ENCODE measurements at regions not wholly inside any gene's neighbourhood (a gene's known extent, or its start where the extent isn't known, plus 50 kb on each side); places are given as distances from the start of the nearest gene placed in this dataset.

DNA sequence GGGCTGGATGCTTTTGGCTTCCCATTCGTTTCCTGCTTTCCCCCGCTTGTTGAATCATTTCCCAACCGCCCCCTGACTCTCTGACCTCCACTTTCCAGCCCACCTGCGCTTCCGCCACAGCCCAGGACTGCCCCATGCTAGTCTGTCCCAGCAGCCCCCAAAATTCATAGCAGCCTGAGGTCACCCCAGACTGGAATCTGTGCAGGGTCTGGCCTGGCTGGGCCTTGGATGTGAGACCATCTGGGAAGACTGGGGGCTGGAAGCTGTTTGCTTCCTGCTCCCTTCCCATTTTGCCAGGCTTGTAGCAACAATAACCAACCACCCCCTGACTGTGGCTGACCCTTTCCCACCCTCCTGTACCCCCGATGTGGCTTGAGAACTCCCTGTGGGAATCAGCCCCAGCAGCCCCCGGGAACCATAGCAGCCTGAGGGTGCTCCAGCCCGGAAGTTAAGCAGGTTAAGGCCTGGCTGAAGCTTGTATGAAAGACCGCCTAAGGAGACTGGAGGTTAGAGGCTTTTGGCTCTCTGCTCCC lies 2290.8 kb downstream of the TP53TG3F start:
- POLR2A ChIA-PET = no interaction called here
- no peak for DNase-seq (ENCODE audit: low read depth, low spot score)

GRCh38 chr16:35750701-35751104 lies 2291.3 kb downstream of the TP53TG3F start:
- no peak overlapping the region for H3K4me3 ChIP-seq (ENCODE audit: low read depth, low read length)
- CTCF ChIA-PET = no interaction called here
- no peak for TF ChIP-seq CTCF (IDR thresholded peaks at IDR 0.05; ENCODE audit: insufficient read depth, low read length, missing control alignments)
- no peak for DNase-seq (ENCODE audit: low read depth, low spot score)
- POLR2A ChIA-PET = no interaction called here

More for the DNA sequence above, 2290.8 kb downstream of the TP53TG3F start:
- TF ChIP-seq CTCF (IDR thresholded peaks at IDR 0.05; ENCODE audit: insufficient read depth, low read length, missing control alignments) = no peak
- CTCF ChIA-PET = no interaction called here
- no peak overlapping the region for H3K4me3 ChIP-seq (ENCODE audit: low read depth, low read length)

DNA sequence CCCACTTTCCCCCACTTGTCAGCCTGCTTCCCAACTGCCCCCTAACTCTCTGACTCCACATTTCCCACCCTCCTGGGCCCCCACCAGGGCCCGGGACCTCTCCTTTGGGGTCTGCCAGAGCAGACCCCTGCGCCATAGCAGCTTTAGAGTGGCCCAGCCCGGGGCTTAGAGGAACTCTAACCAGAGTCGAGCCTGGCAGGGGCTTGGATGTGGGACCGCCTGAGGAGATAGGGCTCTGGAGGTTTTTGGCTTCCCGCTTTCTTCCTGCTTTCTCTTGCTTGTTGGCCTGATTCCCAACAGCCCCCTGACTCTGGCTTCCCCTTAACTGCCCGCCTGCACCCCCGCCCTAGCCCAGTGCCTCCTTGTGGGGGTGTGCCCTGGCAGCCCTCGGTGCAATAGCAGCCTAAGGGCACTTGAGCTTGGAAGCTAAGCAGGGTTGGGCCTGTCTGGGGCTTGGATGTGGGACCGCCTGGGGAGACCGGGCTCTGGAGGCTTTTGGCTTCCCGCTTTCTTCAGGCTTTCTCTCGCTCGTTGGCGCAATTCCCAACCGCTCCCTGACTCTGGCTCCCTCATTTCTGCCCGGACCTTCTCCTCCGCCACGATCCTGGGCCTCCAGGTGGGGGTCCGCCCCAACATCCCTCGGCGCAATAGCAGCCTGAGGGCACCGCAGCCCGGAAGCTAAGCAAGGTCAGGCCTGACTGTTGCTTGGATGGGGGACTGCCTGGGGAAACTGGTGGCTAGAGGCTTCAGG lies 2292.0 kb downstream of the TP53TG3F start:
- TF ChIP-seq CTCF (IDR thresholded peaks at IDR 0.05; ENCODE audit: insufficient read depth, low read length, missing control alignments) = no peak
- no peak for DNase-seq (ENCODE audit: low read depth, low spot score)
- ChIA-PET POLR2A (no interaction called here), CTCF (no interaction called here)
- H3K4me3 ChIP-seq (ENCODE audit: low read depth, low read length) = no peak overlapping the region

DNA sequence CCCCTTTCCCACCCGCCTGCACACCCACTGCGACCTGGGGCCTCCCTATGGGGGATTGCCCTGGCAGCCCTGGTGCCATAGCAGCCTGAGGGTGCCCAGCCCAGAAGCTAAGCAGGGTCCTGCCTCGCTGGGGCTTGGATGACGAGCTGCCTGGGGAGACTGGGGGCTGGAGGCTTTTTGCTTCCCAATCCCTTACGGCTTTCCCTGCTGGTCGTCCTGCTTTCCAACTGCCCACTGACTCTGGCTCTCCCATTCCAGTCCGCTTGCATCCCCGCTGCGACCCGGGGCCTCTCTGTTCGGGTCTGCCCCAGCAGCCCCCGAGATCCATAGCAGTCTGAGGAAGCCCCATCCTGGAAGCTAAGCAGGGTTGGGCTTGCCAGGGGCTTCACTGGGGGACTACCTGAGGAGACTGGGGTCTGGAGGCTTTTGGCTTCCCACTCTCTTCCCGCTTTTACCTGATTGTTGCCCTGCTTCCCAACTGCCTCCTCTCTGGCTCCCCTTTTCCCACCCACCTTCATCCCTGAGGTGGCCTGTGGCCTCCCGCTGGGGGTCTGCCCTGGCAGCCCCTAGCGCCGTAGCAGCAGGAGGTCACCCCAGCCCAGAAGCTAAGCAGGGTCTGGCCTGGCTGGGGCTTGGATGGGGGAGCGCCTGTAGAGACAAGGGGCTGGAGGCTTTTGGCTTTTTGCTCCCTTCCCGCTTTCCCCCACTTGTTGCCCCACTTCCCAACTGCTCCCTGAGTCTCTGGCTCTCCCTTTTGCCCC lies 2292.8 kb downstream of the TP53TG3F start:
- H3K4me3 ChIP-seq (ENCODE audit: low read depth, low read length) = no peak overlapping the region
- ChIA-PET POLR2A (no interaction called here), CTCF (no interaction called here)
- DNase-seq (ENCODE audit: low read depth, low spot score) = no peak
- no peak for TF ChIP-seq CTCF (IDR thresholded peaks at IDR 0.05; ENCODE audit: insufficient read depth, low read length, missing control alignments)

GRCh38 chr16:35752773-35753558 lies 2293.6 kb downstream of the TP53TG3F start:
- no peak overlapping the region for H3K4me3 ChIP-seq (ENCODE audit: low read depth, low read length)
- DNase-seq (ENCODE audit: low read depth, low spot score) = no peak
- ChIA-PET CTCF (no interaction called here), POLR2A (no interaction called here)
- no peak for TF ChIP-seq CTCF (IDR thresholded peaks at IDR 0.05; ENCODE audit: insufficient read depth, low read length, missing control alignments)

All from AG04449 (cell line).